OCI-LY1 (cell line): ENCODE measurements at regions not wholly inside any gene's neighbourhood (a gene's known extent, or its start where the extent isn't known, plus 50 kb on each side); places are given as distances from the start of the nearest gene placed in this dataset.

Experiments used
- EZH2 ChIP-seq: fragments of 200-600 bp; sonication (generic), shearing (Covaris generic); IDR thresholded peaks from 2 replicates; pipeline ENCODE4 v1.8.0; 2017; ENCODE audit warnings: borderline replicate concordance, mixed run types, mild to moderate bottlenecking, antibody characterized with exemption, low read length, moderate library complexity, mixed read lengths
- TF ChIP-seq, protein P1 (sequence below): fragments of 200-600 bp; sonication (generic), shearing (Covaris generic); IDR thresholded peaks from 2 replicates; pipeline ENCODE4 v1.5.1; 2017; ENCODE audit warnings: mild to moderate bottlenecking, antibody characterized with exemption, low read length, moderate library complexity, mixed read lengths

- TF ChIP-seq, protein P1, sequence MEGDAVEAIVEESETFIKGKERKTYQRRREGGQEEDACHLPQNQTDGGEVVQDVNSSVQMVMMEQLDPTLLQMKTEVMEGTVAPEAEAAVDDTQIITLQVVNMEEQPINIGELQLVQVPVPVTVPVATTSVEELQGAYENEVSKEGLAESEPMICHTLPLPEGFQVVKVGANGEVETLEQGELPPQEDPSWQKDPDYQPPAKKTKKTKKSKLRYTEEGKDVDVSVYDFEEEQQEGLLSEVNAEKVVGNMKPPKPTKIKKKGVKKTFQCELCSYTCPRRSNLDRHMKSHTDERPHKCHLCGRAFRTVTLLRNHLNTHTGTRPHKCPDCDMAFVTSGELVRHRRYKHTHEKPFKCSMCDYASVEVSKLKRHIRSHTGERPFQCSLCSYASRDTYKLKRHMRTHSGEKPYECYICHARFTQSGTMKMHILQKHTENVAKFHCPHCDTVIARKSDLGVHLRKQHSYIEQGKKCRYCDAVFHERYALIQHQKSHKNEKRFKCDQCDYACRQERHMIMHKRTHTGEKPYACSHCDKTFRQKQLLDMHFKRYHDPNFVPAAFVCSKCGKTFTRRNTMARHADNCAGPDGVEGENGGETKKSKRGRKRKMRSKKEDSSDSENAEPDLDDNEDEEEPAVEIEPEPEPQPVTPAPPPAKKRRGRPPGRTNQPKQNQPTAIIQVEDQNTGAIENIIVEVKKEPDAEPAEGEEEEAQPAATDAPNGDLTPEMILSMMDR: no peak
- TF ChIP-seq EZH2: no peak
Measured at GRCh38 chr3:194064380-194065332, 71.3 kb upstream of the HES1 start.
